ENCODE measurements at regions not wholly inside any gene's neighbourhood (a gene's known extent, or its start where the extent isn't known, plus 50 kb on each side); places are given as distances from the start of the nearest gene placed in this dataset.

- TF ChIP-seq AFF4 (CRISPR knock-in tag; IDR thresholded peaks at IDR 0.05; ENCODE audit: borderline replicate concordance), result no peak
- no peak for TF ChIP-seq ZMAT4 (CRISPR knock-in tag; IDR thresholded peaks at IDR 0.05)
These were observed 168.8 kb upstream of the GRIK2 start (continued) for GRCh38 chr6:101224751-101225150.

- H3K4me3 Mint-ChIP-seq, result no peak overlapping the region
These were observed 166.8 kb upstream of the GRIK2 start for GRCh38 chr6:101226677-101227135.

GRCh38 chr6:101230866-101231265, 162.6 kb upstream of the GRIK2 start:
- Mint-ChIP-seq H3K36me3 (peaks cover 4% of the 10 kb centered on the region; the same call in 1 of the 2 replicates), H3K4me3 (no peak overlapping the region), H3K4me1 (peaks cover 13% of the 10 kb centered on the region), H3K27ac (no peak overlapping the region), H3K9me3 (peaks cover 3% of the 10 kb centered on the region; the same call in 1 of the 2 replicates), H3K27me3 (ENCODE audit: low read depth) (no peaks in the 10 kb centered on the region; the same call in 1 of the 2 replicates)
- ChIA-PET POLR2A (no interaction called here), CTCF (no interaction called here)
- DNase-seq (ENCODE audit: low spot score), result no peak
- ATAC-seq, result no peak
- TF ChIP-seq CBFB (CRISPR knock-in tag; IDR thresholded peaks at IDR 0.05; ENCODE audit: low read depth) (no peak), HMGXB4 (CRISPR knock-in tag; IDR thresholded peaks at IDR 0.05) (no peak), ZNF138 (CRISPR knock-in tag; conservative IDR thresholded peaks at IDR 0.05) (no peak), ZNF263 (CRISPR knock-in tag; IDR thresholded peaks at IDR 0.05; ENCODE audit: low read depth) (no peak), TCF7 (CRISPR knock-in tag; IDR thresholded peaks at IDR 0.05; ENCODE audit: low read depth) (no peak)
- TF ChIP-seq, protein P1, sequence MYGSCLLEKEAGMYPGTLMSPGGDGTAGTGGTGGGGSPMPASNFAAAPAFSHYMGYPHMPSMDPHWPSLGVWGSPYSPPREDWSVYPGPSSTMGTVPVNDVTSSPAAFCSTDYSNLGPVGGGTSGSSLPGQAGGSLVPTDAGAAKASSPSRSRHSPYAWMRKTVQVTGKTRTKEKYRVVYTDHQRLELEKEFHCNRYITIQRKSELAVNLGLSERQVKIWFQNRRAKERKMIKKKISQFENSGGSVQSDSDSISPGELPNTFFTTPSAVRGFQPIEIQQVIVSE (CRISPR knock-in tag; IDR thresholded peaks at IDR 0.05; ENCODE audit: borderline replicate concordance), result no peak
- TF ChIP-seq, protein P2, sequence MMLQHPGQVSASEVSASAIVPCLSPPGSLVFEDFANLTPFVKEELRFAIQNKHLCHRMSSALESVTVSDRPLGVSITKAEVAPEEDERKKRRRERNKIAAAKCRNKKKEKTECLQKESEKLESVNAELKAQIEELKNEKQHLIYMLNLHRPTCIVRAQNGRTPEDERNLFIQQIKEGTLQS (CRISPR knock-in tag; conservative IDR thresholded peaks at IDR 0.05), result no peak

More at GRCh38 chr6:101226677-101227135, 166.8 kb upstream of the GRIK2 start:
- no peak overlapping the region for H3K27ac Mint-ChIP-seq
- ChIA-PET CTCF (interaction anchor here (0.6 to 2.1 kb wide), 6 partner anchors 16 to 766 kb away, joined by 3 to 9 read pairs (median 3); no protein-coding TSS in a partner anchor), POLR2A (no interaction called here)
- peaks cover 21% of the 10 kb centered on the region for H3K36me3 Mint-ChIP-seq
- peak; percentile 89 for DNase-seq (ENCODE audit: low spot score)
- ATAC-seq, result peak; percentile 91
- TF ChIP-seq ZNF423 (CRISPR knock-in tag; IDR thresholded peaks at IDR 0.05), result no peak
- TF ChIP-seq TCF7 (CRISPR knock-in tag; IDR thresholded peaks at IDR 0.05; ENCODE audit: low read depth), result no peak
- TF ChIP-seq USF2 (CRISPR knock-in tag; IDR thresholded peaks at IDR 0.05), result peak; percentile 26; the same call in 1 of the 2 replicates
- TF ChIP-seq, protein P3, sequence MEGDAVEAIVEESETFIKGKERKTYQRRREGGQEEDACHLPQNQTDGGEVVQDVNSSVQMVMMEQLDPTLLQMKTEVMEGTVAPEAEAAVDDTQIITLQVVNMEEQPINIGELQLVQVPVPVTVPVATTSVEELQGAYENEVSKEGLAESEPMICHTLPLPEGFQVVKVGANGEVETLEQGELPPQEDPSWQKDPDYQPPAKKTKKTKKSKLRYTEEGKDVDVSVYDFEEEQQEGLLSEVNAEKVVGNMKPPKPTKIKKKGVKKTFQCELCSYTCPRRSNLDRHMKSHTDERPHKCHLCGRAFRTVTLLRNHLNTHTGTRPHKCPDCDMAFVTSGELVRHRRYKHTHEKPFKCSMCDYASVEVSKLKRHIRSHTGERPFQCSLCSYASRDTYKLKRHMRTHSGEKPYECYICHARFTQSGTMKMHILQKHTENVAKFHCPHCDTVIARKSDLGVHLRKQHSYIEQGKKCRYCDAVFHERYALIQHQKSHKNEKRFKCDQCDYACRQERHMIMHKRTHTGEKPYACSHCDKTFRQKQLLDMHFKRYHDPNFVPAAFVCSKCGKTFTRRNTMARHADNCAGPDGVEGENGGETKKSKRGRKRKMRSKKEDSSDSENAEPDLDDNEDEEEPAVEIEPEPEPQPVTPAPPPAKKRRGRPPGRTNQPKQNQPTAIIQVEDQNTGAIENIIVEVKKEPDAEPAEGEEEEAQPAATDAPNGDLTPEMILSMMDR (IDR thresholded peaks at IDR 0.05), result peak; percentile 48
- TF ChIP-seq, protein P1 (CRISPR knock-in tag; IDR thresholded peaks at IDR 0.05; ENCODE audit: borderline replicate concordance), result no peak
- no peak for TF ChIP-seq ATF6 (CRISPR knock-in tag; IDR thresholded peaks at IDR 0.05)
- no peak for TF ChIP-seq ZNF263 (CRISPR knock-in tag; IDR thresholded peaks at IDR 0.05; ENCODE audit: low read depth)
- no peaks in the 10 kb centered on the region; the same call in 1 of the 2 replicates for H3K27me3 Mint-ChIP-seq (ENCODE audit: low read depth)
- H3K9me3 Mint-ChIP-seq, result peaks cover 30% of the 10 kb centered on the region
- H3K4me1 Mint-ChIP-seq, result peaks cover 13% of the 10 kb centered on the region

Measured in WTC11 (cell line).